Gastrocnemius medialis (tissue), 4 donors: ENCODE measurements at regions not wholly inside any gene's neighbourhood (a gene's known extent, or its start where the extent isn't known, plus 50 kb on each side); places are given as distances from the start of the nearest gene placed in this dataset.

Experiments used
- ATAC-seq, 2 donors: fragments of 150-250 bp; one replicate each; pipeline ENCODE4 v1.9.1; 2016
- DNase-seq, 2 donors: peaks; one replicate each; pipeline ENCODE4 v3.0.0-alpha.2; 2019
- H3K27ac ChIP-seq, 4 donors: fragments of 200-600 bp; sonication (generic); 1 replicate in 1 of 4; 2 replicates in 3 of 4; pipeline ENCODE4 v1.5.1; 2016 to 2018; ENCODE audit warnings: mild to moderate bottlenecking in 2 of 4, moderate library complexity in 1 of 4
- H3K27me3 ChIP-seq, 3 donors: fragments of 200-600 bp; sonication (generic) in 2 of 3; 1 replicate in 1 of 3; 2 replicates in 2 of 3; pipeline versions ENCODE4 v1.5.1 to v1.6.0; 2016 to 2019; ENCODE audit warnings: mild to moderate bottlenecking in 1 of 3, moderate library complexity in 1 of 3
- H3K36me3 ChIP-seq, 2 donors: fragments of 200-600 bp; sonication (generic) in 1 of 2; one replicate each; pipeline ENCODE4 v1.5.1; 2017 to 2018
- H3K4me1 ChIP-seq, 2 donors: fragments of 200-600 bp; sonication (generic) in 1 of 2; one replicate each; pipeline ENCODE4 v1.5.1; 2016 to 2017; ENCODE audit warnings: mild to moderate bottlenecking in 2 of 2
- H3K4me3 ChIP-seq, 4 donors: fragments of 200-600 bp; sonication (generic) in 3 of 4; 1 replicate in 1 of 4; 2 replicates in 3 of 4; pipeline ENCODE4 v1.5.1; 2016 to 2019; ENCODE audit warnings: mild to moderate bottlenecking in 2 of 4
- H3K9me3 ChIP-seq, 3 donors: fragments of 200-600 bp; sonication (generic) in 2 of 3; 1 replicate in 1 of 3; 2 replicates in 2 of 3; pipeline ENCODE4 v1.5.1; 2016 to 2019
- POLR2A ChIP-seq, 2 donors: fragments of 450-650 bp; IDR thresholded peaks; one replicate each; pipeline ENCODE4 v1.6.1; 2017; ENCODE audit warnings: antibody characterized with exemption in 2 of 2, mild to moderate bottlenecking in 2 of 2, moderate library complexity in 2 of 2
- in situ Hi-C, 4 donors: fragments of 200-750 bp; cut with MboI; loops; one replicate each; pipeline versions ENCODE4 v1.15.0 to v1.8.0; 2017; ENCODE audit warnings: low sequenced_read_pairs in 4 of 4
- intact Hi-C: fragments of 100-400 bp; cut with DNase I; formaldehyde crosslinking; loops from one replicate; pipeline ENCODE4 v1.15.1; 2023; ENCODE audit warnings: low total_unique reads
- TF ChIP-seq, protein P1 (sequence below), 5 experiments: fragments of 450-650 bp in 3 of 5; fragments of 200-600 bp in 2 of 5; sonication (generic) in 2 of 5; IDR thresholded peaks in 4 of 5; conservative IDR thresholded peaks in 1 of 5; 1 replicate in 4 of 5; 2 replicates in 1 of 5; pipeline ENCODE4 v1.5.1; 2016 to 2019; ENCODE audit warnings: antibody characterized with exemption in 5 of 5, mild to moderate bottlenecking in 3 of 5, moderate library complexity in 3 of 5

DNA sequence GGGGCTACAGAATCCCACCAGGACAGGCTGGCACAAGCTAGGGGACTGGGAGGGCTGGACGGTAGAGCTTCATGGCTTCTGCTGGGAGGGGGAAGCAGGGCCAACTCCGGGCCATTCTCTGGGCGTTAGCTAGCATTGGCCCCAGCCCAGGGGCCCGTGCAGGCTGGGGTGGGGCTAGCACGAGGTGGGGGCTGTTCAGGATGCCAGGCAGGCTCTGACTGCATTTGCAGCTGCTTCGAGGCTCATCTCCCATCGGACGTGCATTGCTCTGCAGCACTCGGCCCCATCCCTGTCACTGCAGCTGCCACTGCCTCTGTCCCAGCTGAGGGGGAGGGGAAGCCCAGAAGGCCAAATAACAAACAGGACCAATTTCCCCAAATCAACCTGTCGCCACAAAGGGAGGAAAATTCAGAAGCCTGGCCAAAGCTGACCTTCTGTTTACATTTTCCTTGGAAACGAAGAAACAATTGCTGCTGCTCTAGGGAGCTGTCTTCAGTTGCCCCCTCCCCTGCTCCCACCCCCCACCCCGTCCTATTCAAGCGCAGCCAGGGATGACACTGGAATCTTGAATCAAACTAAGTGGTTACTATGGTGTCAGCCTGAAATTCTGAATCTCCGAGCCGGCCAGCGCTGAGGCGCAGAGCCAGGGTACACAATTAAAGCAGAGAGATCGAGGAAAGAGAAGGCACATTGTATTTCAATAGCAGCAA is 138.8 kb upstream of the PRR20G start:
- H3K4me1 ChIP-seq: no peaks in the 10 kb centered on the region
- no peaks in the 10 kb centered on the region for H3K36me3 ChIP-seq
- intact Hi-C loops (no loop called here), in situ Hi-C loops (no loop called here)
- no peak for TF ChIP-seq POLR2A (IDR thresholded peaks at IDR 0.05)
- TF ChIP-seq, protein P1, sequence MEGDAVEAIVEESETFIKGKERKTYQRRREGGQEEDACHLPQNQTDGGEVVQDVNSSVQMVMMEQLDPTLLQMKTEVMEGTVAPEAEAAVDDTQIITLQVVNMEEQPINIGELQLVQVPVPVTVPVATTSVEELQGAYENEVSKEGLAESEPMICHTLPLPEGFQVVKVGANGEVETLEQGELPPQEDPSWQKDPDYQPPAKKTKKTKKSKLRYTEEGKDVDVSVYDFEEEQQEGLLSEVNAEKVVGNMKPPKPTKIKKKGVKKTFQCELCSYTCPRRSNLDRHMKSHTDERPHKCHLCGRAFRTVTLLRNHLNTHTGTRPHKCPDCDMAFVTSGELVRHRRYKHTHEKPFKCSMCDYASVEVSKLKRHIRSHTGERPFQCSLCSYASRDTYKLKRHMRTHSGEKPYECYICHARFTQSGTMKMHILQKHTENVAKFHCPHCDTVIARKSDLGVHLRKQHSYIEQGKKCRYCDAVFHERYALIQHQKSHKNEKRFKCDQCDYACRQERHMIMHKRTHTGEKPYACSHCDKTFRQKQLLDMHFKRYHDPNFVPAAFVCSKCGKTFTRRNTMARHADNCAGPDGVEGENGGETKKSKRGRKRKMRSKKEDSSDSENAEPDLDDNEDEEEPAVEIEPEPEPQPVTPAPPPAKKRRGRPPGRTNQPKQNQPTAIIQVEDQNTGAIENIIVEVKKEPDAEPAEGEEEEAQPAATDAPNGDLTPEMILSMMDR (IDR thresholded peaks at IDR 0.05 in 4 of 5, conservative IDR thresholded peaks at IDR 0.05 in 1 of 5): no peak
- ATAC-seq: no peak
- H3K9me3 ChIP-seq: no peaks in the 10 kb centered on the region
- H3K27me3 ChIP-seq: peaks cover 4 to 24% (median 16%) of the 10 kb centered on the region in 3 donors
- no peak overlapping the region for H3K4me3 ChIP-seq
- no peak for DNase-seq
- no peak overlapping the region for H3K27ac ChIP-seq

DNA sequence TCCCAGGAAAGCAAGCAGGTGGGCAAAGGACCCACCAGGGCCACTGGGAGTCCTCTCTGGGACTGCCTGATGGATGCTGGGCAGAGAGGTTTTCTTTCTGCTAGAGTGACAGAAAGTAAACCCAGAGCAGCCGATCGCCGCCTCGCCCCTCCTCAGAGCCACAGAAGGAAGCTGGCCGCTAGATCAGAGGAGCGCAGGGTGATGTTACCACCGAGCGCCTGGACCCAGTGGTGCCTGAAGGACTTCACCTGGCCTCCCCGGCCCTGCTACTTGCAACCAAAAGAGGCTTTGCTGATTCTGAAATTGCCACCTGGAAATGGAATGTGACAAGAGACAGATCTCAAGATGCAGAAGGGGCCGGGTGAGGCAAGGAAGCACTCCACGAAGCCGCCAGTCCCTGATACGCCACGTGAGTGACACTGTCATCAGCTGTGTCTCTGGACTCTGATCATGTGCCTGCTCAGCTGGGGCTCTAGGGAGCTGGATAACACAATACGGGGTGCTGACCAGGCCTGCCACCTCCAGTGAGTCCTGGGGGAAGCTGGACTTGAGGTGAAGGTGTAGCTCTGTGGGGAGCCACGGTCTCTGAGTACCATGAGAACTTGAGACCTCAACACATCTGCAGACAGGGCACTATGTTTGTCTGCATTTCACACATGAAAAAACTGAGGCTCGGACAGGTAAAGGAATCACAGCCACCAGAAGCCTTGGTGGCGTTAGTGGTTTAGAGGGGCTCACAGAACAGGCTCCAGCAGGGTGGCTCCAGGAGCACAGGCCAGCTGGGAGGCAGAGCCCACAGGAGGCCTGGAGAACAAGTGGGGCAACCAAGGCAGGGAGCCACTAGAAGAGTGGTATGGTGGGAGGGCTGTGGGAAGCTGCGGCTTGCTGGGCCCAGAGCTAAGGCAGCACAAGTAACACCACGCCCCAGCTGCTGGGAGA is 137.9 kb upstream of the PRR20G start:
- no peak for ATAC-seq
- in situ Hi-C loops: no loop called here

DNA sequence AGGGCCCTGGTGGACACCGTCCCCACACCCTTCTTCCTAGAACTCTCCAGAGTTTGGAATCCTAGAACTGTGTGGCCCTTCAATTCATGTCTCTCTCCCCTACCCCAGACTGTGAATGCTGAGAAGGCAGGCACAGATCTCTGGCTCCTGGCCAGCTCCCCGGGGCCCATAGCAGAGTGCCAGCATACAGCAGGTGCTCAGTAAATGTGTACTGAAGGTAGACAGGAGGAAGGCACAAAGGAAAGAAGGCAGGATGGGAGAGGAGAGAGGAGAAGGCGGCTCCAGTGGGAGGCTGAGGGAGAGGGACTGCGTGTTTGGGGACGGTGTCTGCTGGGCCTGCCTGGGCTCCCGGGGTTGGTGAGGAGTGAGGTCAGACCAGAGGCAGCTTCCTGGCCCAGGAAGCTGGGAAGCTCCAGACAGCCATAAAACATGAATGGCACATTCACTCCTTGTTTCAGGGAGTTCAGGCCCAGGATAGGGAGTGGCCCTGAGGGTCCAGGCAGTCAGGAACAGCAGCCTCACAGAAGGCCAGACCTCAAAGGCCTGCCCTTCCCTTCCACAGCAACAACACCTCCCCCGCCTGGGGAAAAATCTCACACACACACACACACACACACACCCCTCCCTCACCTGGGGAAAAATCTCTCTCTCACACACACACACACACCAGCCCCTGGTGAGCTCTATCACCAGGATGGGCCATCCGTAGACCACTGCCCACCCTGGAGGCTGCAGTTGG is 137.1 kb upstream of the PRR20G start:
- intact Hi-C loops: no loop called here
- ATAC-seq: no peak
- no peak for TF ChIP-seq POLR2A (IDR thresholded peaks at IDR 0.05)
- TF ChIP-seq, protein P1 (IDR thresholded peaks at IDR 0.05 in 4 of 5, conservative IDR thresholded peaks at IDR 0.05 in 1 of 5): no peak
- no peak overlapping the region for H3K27ac ChIP-seq
- in situ Hi-C loops: no loop called here
- no peaks in the 10 kb centered on the region for H3K9me3 ChIP-seq
- DNase-seq: no peak
- H3K36me3 ChIP-seq: no peaks in the 10 kb centered on the region
- H3K4me1 ChIP-seq: no peaks in the 10 kb centered on the region
- peaks cover 4 to 16% (median 13%) of the 10 kb centered on the region in 3 donors for H3K27me3 ChIP-seq
- H3K4me3 ChIP-seq: no peak overlapping the region

More for the DNA sequence above, 137.9 kb upstream of the PRR20G start:
- H3K4me1 ChIP-seq: no peaks in the 10 kb centered on the region
- H3K9me3 ChIP-seq: no peaks in the 10 kb centered on the region
- intact Hi-C loops: no loop called here
- no peak for DNase-seq
- H3K36me3 ChIP-seq: no peaks in the 10 kb centered on the region
- TF ChIP-seq, protein P1 (IDR thresholded peaks at IDR 0.05 in 4 of 5, conservative IDR thresholded peaks at IDR 0.05 in 1 of 5): no peak
- no peak for TF ChIP-seq POLR2A (IDR thresholded peaks at IDR 0.05)
- peaks cover 4 to 18% (median 16%) of the 10 kb centered on the region in 3 donors for H3K27me3 ChIP-seq
- no peak overlapping the region for H3K4me3 ChIP-seq
- no peak overlapping the region for H3K27ac ChIP-seq

DNA sequence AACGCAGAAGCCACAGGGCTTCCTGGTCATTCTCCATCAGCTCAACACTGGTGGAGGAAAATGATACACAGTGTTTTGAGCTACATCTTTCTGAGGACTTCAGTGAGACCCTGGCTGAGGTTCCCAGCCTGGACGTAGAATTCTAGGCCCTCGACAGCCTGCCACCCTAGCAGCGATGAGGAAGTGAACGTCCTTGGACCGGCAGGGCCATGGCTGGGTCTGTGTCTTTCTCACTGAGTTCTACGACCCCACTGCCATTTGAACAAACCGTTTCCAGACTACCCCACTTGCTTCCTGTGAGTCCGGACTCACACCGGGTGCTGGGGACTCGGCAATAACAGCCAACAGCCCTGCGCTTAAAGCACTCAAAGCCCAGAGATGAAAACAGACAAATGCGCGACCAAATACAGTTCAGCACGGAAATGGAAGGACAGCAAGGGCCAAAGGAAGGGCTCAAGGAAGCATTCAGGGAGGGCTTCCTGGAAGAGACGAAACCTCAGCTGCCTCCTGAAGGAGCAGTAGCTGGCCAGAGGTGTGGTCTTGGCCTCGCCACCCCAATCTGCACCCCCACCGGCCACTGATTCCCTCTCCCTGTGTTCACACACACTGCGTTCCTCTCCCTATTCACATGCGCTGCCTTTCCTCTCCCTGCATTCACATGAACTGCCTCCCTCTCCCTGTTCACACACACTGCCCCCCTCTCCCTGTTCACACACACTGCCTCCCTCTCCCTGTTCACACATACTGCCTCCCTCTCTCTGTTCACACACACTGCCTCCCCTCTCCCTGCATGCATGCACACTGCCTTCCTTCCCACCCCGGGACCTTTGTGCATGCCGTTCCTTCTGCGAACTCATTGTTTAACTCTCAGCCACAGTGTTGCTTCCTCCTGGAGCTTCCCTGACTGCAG is 136.3 kb upstream of the PRR20G start:
- TF ChIP-seq, protein P1 (IDR thresholded peaks at IDR 0.05 in 4 of 5, conservative IDR thresholded peaks at IDR 0.05 in 1 of 5): no peak
- TF ChIP-seq POLR2A (IDR thresholded peaks at IDR 0.05): no peak
- in situ Hi-C loops (no loop called here), intact Hi-C loops (no loop called here)
- H3K27me3 ChIP-seq: peaks cover 5 to 16% (median 7%) of the 10 kb centered on the region in 3 donors
- no peak for DNase-seq
- H3K9me3 ChIP-seq: no peaks in the 10 kb centered on the region
- H3K4me1 ChIP-seq: no peaks in the 10 kb centered on the region
- ATAC-seq: no peak
- H3K4me3 ChIP-seq: no peak overlapping the region
- no peaks in the 10 kb centered on the region for H3K36me3 ChIP-seq
- H3K27ac ChIP-seq: no peak overlapping the region
